GM18870 (cell line): ENCODE measurements at regions not wholly inside any gene's neighbourhood (a gene's known extent, or its start where the extent isn't known, plus 50 kb on each side); places are given as distances from the start of the nearest gene placed in this dataset.

Experiments
- ATAC-seq: cut with Tn5 transposase; IDR thresholded peaks from one replicate; pipeline ENCODE4 v1.9.1; 2021; ENCODE audit warnings: moderate library complexity; ENCODE audit not compliant: unreplicated experiment

DNA sequence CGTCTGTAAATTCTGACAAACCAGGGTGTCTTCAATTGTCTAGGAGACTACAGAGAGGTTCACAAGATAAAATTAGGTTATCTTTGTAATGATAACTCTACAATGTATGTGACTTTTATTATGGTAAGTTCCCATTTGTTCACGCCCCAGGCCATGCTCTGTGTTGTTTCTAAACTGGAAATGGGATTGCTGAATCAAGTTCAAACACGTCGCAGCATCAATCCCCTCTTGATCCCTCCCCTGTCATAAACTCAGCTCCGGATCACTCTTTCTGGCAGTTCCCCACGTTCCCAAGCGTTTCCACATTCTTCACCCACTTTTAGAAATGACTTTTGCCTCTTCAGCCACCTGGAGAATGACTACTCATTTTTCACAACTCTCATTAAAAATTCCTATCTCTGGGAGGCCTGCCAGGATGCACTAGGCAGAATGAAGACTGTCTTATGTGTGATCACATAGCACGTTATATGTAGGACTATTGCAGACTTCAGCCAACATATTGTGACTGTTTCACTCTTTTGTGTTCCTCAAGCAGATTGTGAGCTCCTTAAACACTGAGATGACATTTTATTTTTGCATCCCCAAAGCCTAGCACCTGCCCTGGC is 1124.2 kb upstream of the WWC1 start:
- ATAC-seq: no peak

DNA sequence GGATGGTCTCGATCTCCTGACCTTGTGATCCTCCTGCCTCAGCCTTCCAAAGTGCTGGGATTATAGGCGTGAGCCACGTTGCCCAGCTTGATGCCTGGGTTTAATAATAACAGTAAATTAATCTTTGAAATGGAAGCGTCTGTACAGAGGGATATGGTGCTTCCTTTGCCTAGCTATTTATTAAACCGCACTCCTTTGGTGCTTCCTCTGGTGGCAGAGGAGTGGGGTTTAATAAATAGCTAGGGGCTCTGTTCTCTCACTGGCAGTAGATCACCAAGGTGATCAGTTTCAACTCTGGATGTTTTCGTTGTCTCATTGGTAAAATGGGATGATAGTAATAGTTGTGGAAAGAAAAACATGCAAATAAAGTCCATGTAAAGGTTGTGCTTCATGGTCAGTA is 1122.5 kb upstream of the WWC1 start:
- ATAC-seq: no peak

DNA sequence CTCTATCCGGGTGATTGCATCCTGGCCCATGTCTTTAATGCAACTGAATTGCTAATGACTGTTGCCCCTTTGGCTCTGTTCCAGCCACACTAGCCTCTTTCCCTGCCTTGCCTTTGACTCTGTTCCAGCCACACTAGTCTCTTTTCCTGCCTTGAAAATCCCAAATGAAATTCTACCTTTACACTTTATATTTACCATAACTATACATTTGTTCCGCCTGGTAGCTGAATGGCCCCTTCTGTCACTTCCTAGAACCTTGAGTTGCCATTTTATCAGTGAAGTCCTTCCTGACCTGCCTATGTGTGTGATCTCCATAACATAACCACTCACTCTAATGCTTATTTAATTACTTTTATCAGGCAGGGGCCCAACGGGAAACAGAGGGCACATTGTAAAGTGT is 1120.4 kb upstream of the WWC1 start:
- ATAC-seq: no peak

DNA sequence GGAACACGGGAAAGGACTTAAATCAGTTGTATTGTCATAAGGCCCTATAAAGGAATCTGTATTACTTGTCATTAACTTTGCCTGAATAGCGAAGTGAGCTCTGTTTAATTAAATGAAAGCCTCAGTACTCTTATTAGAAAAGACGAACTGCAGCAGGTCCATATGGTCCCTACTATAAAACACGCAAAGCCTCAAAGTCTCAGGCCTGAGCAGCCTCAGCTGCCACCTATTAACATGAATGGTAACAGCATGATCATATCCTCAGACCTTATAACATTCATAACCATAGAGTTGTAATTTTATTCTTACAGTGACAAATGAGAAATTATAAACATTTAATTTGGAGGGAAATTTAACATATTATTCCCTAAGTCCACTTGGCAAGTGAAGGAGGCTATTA is 1113.7 kb upstream of the WWC1 start:
- no peak for ATAC-seq

DNA sequence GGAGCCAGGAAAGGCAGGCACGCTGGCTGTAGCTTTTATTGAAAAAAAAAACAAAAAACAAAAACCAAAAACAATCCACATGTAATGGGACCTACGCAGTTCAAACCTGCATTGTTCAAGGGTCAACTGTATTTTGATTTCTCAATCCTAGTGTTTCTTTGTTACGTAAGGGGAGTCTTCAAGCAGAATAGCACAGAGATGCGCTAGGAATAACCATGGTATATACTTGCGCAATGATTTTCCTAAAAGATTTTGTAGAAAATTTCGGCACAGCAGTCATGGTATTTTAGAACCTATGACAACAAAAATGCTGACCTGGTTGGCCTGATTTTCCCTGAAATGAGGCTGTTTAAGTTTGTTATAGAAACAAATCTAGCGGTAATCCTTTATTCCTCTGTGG is 1110.5 kb upstream of the WWC1 start:
- no peak for ATAC-seq

DNA sequence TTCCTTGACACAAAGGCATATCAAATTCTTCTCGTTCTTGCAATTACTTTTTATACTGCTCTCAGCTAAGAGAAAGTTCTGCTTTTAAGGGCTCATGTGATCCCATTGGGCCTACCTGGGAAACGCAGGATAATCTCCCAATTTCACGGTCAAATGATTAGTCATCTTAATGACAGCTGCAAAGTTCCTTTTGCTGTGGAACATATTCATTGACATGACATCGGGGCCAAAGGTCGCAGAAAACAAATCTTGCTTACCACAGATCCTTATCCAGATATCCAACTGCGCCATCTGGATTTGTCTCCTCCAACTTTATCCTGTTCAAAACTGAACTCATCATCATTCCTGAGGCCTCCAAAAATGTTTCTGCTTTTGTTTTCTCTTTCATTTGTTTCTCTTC is 1085.6 kb upstream of the WWC1 start:
- no peak for ATAC-seq

DNA sequence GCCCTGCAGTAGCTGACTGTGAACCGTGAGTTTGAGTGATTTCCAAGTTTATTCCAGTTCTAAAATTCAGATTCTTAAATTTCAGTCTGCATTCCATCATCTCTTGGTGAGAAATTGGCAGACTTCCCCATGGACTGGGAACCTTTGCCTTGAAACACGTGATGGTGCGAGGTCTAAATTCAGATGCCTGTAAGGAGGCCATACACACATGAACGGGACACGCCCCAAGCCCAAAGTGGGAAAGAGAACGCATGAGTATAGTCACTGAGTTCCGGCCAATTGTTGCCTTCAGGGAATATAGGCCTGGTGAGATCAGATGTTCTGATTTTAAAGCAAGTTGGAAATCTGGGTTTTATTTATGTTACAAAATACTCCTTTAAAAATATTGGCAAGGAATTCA is 1084.4 kb upstream of the WWC1 start:
- no peak for ATAC-seq

DNA sequence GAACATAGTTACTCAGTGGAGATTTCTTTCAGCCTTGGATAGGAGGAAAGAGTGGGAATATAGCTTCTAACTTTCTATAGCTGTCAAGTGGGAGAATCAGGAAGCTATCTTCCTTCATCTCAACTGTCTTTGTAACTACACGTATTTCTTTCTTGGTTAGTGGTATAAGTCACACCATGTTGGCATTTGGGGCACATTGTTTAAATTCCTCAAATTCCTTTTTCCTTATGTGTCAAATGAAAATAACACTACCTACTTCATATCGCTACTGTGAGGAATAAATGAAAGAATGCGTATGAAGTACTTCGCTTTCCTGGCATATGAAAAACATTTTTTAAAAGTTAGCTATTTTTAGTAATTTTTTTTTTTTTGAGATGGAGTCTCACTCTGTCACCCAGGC is 1082.5 kb upstream of the WWC1 start:
- ATAC-seq: no peak

DNA sequence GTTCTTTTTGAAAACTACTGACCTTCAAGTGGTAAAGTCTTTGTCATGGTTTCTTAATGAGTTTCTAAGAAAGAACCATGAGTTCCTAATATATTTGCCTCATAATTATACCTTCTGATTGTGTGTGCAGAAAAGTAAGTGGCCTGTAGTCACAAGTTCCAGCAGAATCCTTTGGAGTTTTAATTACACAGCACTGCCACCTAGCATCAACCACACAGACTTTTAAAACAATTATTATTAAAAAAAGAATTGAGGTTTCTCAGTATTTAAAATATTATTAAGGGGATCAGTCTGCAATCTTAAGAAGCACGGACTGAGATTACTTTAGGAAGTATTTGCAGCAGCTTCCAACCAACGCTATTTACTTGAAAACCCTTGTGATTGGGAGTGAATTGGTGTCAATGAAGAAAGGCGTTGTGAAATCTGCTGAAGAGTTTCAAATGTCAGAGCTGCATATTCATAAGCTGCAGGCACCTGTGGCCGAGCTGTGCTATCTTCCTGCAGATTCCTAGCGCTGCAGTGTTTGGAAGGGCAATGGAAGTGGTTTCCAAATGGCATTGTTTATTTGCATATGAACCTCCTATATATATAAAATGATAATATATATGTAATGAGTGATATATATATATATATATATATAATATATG is 1074.2 kb upstream of the WWC1 start:
- no peak for ATAC-seq

DNA sequence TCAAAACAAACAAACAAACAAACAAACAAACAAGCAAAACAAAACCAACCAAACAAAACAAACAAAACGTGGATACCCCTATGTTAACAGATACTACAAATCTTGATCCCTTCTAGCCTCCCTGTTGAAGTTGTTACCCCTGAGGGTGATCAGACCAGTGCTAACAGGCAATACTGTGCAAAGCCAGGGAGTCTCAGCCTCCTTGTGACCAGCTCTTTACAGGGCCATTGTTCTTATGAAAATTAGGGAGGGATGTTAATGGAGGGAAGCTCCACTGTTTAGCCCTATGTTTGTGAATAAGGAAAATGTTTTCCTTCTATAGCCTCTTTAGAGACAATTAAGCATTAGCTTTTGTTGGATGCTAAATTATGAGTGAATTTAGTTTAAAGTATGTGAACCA is 1072.1 kb upstream of the WWC1 start:
- ATAC-seq: no peak

DNA sequence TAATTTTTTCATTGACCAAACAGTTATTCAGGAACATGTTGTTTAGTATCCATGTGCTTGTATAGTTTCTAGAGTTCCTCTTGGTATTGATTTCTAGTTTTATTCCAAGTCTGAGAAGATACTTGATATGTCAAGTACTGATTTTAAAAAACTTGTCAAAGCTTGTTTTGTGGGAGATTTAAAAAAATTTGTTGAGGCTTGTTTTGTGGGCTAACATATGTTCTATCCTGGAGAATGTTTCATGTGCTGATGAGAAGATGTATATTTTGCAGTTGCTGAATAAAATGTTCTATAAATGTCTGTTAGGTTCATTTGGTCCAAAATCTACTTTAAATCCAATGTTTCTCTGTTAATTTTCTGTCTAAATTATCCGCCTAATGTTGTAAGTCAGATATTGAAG is 1065.1 kb upstream of the WWC1 start:
- ATAC-seq: no peak

DNA sequence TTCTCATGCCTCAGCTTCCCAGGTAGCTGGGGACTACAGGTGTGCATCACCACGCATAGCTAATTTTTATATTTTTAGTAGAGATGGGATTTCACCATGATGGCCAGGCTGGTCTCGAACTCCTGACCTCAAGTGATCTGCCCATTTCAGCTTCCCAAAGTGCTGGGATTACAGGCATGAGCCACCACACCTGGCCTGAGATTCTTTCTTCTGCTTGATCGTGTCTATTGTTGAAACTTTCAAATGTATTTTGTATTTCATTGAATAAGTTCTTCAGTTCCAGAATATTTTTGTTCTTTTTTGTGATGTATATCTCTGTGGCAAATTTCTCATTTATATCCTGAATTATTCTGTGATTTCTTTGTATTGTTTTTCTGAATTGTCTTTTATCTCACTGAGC is 1063.3 kb upstream of the WWC1 start:
- no peak for ATAC-seq

DNA sequence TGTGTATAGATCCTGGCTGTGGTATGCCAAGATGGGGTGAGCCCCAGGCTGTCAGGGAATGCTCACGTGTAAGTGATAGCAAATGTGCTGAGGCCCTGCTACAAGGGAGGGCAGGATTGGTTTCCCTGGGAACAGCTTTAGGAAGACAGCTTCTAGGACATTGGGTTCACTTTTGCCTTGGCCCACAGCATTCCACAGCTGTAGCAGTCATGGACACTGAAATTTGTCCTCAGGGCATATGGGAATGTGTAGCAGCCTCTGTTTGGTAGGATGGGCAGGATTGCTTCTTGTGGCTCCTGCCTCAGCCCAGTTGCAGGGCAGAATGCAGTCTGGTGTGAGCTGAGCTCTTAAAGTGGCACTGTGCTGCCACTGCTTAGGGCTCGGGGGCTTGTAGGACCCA is 1061.7 kb upstream of the WWC1 start:
- no peak for ATAC-seq

DNA sequence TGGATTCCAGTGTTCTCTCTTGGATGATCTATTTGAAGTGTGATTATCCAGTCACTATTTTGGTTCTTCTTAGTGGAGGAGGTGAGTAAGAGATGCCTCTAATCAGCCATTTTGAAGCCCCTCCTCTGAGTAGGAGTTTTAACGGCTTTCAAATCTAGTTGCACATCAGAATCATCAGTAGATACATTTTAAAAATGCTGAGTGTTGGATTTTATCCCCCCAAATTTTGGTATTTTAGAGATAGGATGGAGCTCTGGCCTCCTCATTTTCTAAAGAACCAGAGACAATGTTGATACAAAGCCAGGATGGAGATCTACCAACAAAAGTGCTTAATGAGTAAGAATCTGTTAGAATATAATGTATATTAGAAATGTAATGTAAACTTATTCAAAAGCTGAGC is 1061.0 kb upstream of the WWC1 start:
- no peak for ATAC-seq

DNA sequence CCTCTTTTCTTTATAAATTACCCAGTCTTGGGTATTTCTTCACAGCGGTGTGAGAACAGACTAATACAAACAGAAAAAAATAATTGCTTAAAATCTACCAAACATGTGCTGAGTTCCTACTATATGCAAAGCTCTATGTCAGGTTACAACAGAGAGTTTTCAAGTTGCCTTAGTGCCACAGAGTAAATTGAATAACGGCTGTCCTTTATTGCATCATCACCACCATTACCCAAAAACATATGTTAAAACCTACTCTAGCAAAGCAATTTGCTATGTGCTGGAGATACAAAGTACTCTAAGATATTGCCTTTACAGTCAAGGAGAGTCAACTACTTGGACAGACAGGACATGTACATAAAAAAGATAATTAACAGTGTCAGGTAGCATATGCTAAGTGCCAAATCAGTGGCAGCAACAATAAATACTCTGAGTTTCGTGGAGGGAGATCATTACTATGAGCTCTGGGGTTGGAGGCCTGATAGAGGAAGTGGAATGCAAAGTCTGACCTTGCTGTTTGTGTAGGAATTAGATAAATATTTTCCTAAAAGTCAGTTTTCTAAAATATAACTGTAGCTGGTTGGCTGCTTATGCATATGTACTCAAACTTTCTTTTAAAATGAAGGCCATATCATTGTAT is 1058.7 kb upstream of the WWC1 start:
- ATAC-seq: no peak

DNA sequence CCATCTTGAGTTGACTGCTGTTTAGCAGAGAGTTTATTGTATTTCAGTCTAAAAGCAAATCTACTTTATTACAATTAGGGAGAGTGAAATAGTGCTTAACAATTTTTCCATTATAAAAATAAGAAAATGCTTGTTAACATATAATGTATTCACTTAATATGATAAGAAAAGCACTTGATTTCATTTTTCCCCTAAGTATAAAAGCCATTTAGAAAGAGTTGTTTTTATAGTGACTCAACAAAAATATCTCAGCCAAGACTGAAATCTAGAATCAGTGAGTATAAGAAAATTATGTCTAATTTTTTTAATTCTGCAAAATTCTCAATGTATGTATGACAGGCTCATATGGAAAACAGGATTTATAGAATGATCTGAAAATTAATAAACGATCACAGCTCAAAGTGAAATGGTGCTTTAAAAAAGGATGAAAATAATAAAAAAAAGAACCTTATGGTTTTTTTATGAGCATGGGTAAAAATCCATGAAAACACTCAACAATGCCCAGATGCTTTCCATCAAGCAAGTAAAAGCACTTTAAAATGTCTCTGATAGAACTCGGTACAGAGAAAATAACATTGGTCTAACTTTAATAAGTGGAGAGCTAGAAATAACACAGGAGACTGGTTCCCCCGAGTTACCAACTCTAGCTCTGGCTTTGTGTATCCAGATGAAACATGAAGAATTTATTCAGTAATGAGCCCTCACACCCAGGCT is 1057.8 kb upstream of the WWC1 start:
- no peak for ATAC-seq

DNA sequence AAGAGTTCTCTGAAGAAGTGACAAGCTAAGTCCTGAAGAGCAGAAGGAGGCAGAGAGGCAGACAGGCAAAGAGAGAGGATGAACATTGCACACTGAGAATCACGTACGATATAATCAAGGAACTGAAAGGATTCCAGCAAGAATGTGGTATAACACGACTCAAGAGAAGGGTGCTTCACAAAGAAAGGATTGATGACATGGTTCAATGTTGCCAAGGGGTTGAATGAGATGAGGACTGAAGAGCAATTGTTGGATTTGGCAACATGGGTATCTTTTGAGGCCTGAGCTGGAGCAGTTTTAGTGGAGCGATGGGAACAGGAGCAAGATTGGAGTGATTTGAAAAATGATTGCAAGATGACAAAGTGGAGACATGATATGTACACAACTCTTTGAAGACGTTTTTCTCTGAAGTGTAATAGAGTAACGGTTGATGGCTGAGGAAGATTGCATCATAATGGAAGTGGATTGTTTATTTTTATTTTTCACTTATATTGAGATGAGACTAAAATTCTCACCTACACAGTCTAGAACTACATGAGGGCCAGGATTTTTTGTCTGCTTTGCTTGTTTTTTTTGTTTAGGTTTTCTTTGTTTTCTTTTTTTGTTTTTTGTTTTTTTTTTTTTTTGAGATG is 1049.9 kb upstream of the WWC1 start:
- ATAC-seq: no peak

DNA sequence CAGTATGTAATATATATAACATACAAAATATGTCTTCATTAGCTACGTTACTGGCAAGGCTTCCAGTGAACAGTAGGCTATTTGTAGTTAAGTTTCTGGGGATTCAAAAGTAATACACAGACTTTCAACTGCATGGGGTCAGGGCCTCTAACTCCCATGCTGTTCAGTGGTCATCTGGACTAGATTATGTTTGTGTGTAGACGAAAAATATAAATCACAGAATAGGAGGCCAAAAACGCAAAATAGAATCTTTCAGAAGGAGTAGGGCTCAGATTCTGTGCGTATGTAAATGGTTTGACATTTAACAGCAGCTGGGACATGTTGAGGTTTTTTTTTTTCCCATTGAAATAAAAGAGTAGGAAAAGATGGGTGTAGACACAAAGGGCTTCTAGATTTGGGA is 1048.7 kb upstream of the WWC1 start:
- no peak for ATAC-seq

DNA sequence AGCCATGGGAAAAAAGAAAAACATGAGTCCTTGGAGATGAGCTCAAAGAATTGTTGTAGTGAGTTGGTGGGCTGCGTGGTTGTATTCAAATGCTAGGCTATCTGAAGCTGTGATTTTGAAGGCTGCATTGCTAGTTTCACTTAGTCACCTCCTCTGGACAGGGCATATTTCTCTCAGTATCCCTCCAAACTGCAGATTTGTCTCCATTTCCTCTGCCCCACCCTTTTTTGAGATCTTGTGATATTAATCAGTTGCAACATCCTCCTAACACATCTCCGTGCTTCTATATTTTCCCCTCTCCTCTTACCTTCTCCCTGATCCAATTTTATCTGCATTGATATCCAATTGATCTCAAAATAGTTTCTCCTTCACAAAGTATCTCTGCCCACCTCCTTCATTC is 1048.0 kb upstream of the WWC1 start:
- ATAC-seq: no peak

DNA sequence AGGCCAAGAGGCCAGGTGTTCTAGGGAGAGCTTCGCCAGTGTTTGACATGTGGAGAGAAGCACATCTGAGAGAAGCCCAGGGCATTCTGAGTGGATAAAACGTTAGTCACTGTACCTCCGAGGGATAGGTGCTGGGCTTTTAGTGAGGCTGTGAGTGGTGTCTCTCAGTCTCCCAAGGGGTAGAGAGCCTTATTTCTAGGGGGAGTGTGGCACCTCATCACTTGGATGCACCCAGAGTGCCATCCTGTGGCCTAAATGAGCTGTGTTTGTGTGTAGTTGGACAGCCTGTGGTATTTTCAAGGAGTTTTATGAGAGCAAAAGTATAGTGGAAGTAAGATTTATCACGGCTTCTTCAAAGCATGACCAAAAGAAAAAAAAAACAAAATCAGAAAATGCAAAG is 1046.9 kb upstream of the WWC1 start:
- no peak for ATAC-seq

DNA sequence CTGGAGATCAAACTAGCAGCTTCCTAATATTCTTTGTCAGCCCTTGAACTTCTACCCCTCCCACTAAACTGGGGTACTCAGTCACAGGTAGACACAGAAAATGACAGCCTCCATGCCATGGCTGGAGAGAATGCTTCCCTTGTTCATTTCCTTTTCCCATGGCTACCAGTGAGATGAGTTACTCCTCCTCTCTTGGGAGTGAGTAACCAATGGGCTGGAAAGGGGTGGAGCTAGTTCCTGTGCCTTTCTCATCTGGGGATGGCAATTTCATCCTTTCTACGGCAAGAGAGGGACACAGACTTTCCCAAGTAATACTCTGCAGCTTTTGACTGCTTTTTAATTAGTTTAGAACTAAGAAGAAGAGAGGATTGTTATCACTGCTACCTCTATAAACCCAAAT is 1045.6 kb upstream of the WWC1 start:
- no peak for ATAC-seq

DNA sequence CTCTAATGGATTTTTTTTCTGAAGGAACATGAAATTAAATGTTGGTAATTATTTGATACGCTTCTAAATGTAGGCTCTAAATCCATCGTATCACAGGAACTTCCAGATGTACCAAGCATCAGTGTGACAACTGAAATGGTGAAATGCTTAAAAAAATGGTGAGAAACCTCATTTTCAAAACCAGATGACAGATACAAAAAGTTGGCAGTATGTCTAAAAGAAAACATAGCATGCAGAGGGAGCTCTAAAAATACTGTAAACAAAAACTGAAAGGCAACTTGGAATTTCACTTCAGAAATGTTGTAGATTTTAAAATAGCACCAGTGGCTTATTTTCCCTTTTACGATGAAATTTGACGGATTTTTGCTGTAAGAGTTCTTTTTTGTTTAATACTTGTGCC is 1043.6 kb upstream of the WWC1 start:
- no peak for ATAC-seq
